C1 segment of cervical spinal cord (tissue), 14 donors: ENCODE measurements at regions not wholly inside any gene's neighbourhood (a gene's known extent, or its start where the extent isn't known, plus 50 kb on each side); places are given as distances from the start of the nearest gene placed in this dataset.

ENCODE experiments used
- DNase-seq, 14 donors: peaks; one replicate each; lab custom pipeline; 2025; lab: John Stamatoyannopoulos, UW

- no peak for DNase-seq
Observed at GRCh38 chr3:28947751-28948150, 333.1 kb upstream of the RBMS3 start.

- DNase-seq, result no peak
Observed at GRCh38 chr3:28948685-28949084, 332.2 kb upstream of the RBMS3 start.

GRCh38 chr3:28949580-28949979 lies 331.3 kb upstream of the RBMS3 start:
- DNase-seq, result no peak

GRCh38 chr3:28950614-28951013 lies 330.3 kb upstream of the RBMS3 start:
- DNase-seq, result no peak

- DNase-seq, result no peak
Observed at GRCh38 chr3:28951772-28952556, 328.9 kb upstream of the RBMS3 start.

- DNase-seq, result no peak
Observed at GRCh38 chr3:28958656-28959055, 322.2 kb upstream of the RBMS3 start.

GRCh38 chr3:28971156-28971555 lies 309.7 kb upstream of the RBMS3 start:
- no peak for DNase-seq

- DNase-seq, result no peak
Observed at GRCh38 chr3:28972921-28973320, 307.9 kb upstream of the RBMS3 start.

- DNase-seq, result no peak
Observed at GRCh38 chr3:28973609-28974008, 307.3 kb upstream of the RBMS3 start.

- DNase-seq, result no peak
Observed at GRCh38 chr3:28978092-28978491, 302.8 kb upstream of the RBMS3 start.

- DNase-seq, result no peak
Observed at GRCh38 chr3:28980131-28980530, 300.7 kb upstream of the RBMS3 start.

- DNase-seq, result no peak
Observed at GRCh38 chr3:28980631-28981030, 300.2 kb upstream of the RBMS3 start.

- DNase-seq, result no peak
Observed at GRCh38 chr3:28982906-28983305, 298.0 kb upstream of the RBMS3 start.

GRCh38 chr3:28986922-28987321 lies 293.9 kb upstream of the RBMS3 start:
- DNase-seq, result no peak

GRCh38 chr3:28989646-28990089 lies 291.2 kb upstream of the RBMS3 start:
- DNase-seq, result no peak

GRCh38 chr3:28994161-28994905 lies 286.5 kb upstream of the RBMS3 start:
- DNase-seq, result no peak

GRCh38 chr3:29004885-29005599 lies 275.8 kb upstream of the RBMS3 start:
- no peak for DNase-seq

- DNase-seq, result no peak
Observed at GRCh38 chr3:29005862-29006261, 275.0 kb upstream of the RBMS3 start.

- no peak for DNase-seq
Observed at GRCh38 chr3:29011441-29011840, 269.4 kb upstream of the RBMS3 start.

GRCh38 chr3:29011966-29012365 lies 268.9 kb upstream of the RBMS3 start:
- DNase-seq, result no peak

GRCh38 chr3:29022976-29023375 lies 257.9 kb upstream of the RBMS3 start:
- no peak for DNase-seq

- DNase-seq, result no peak
Observed at GRCh38 chr3:29026286-29026685, 254.6 kb upstream of the RBMS3 start.
